Osteocyte (in vitro differentiated cells): ENCODE measurements at regions not wholly inside any gene's neighbourhood (a gene's known extent, or its start where the extent isn't known, plus 50 kb on each side); places are given as distances from the start of the nearest gene placed in this dataset.

Experiments used
- DNase-seq: peaks from one replicate; pipeline ENCODE4 v3.0.0; 2021; ENCODE audit warnings: mixed read lengths; ENCODE audit not compliant: unreplicated experiment; ENCODE audit errors: extremely low spot score
- H3K27ac Mint-ChIP-seq: one replicate; pipeline ENCODE4 v1.8.0; 2021; ENCODE audit warnings: mild to moderate bottlenecking, mixed read lengths; ENCODE audit not compliant: unreplicated experiment
- H3K27me3 Mint-ChIP-seq: one replicate; pipeline ENCODE4 v1.8.0; 2021; ENCODE audit warnings: mixed read lengths; ENCODE audit not compliant: unreplicated experiment
- H3K36me3 Mint-ChIP-seq: one replicate; pipeline ENCODE4 v1.8.0; 2021; ENCODE audit warnings: mixed read lengths; ENCODE audit not compliant: unreplicated experiment
- H3K4me1 Mint-ChIP-seq: one replicate; pipeline ENCODE4 v1.8.0; 2021; ENCODE audit warnings: mixed read lengths; ENCODE audit not compliant: unreplicated experiment
- H3K4me3 Mint-ChIP-seq: one replicate; pipeline ENCODE4 v1.8.0; 2021; ENCODE audit warnings: mild to moderate bottlenecking, moderate library complexity, mixed read lengths; ENCODE audit not compliant: unreplicated experiment
- H3K9me3 Mint-ChIP-seq: one replicate; pipeline ENCODE4 v1.8.0; 2021; ENCODE audit warnings: mixed read lengths; ENCODE audit not compliant: unreplicated experiment
- CTCF ChIP-seq: fragments of 200-600 bp; sonication (generic); IDR thresholded peaks from 2 replicates; pipeline ENCODE4 v1.5.0; 2021; ENCODE audit warnings: antibody characterized with exemption, mild to moderate bottlenecking, moderate library complexity

- no peak for TF ChIP-seq CTCF
- H3K36me3 Mint-ChIP-seq, result no peaks in the 10 kb centered on the region
- no peaks in the 10 kb centered on the region for H3K27me3 Mint-ChIP-seq
- no peak for DNase-seq
- no peaks in the 10 kb centered on the region for H3K4me1 Mint-ChIP-seq
- no peak overlapping the region for H3K4me3 Mint-ChIP-seq
- H3K27ac Mint-ChIP-seq, result no peak overlapping the region
- H3K9me3 Mint-ChIP-seq, result no peaks in the 10 kb centered on the region
Measured at GRCh38 chr6:117138425-117138824, 126.9 kb upstream of the VGLL2 start.

GRCh38 chr6:117138920-117139319 lies 126.4 kb upstream of the VGLL2 start:
- H3K27me3 Mint-ChIP-seq, result no peaks in the 10 kb centered on the region
- no peak overlapping the region for H3K4me3 Mint-ChIP-seq
- no peaks in the 10 kb centered on the region for H3K4me1 Mint-ChIP-seq
- no peaks in the 10 kb centered on the region for H3K9me3 Mint-ChIP-seq
- no peaks in the 10 kb centered on the region for H3K36me3 Mint-ChIP-seq
- no peak for TF ChIP-seq CTCF
- H3K27ac Mint-ChIP-seq, result no peak overlapping the region
- no peak for DNase-seq

- H3K27me3 Mint-ChIP-seq, result no peaks in the 10 kb centered on the region
- H3K27ac Mint-ChIP-seq, result no peak overlapping the region
- no peaks in the 10 kb centered on the region for H3K36me3 Mint-ChIP-seq
- no peak overlapping the region for H3K4me3 Mint-ChIP-seq
- no peak for TF ChIP-seq CTCF
- DNase-seq, result no peak
- no peaks in the 10 kb centered on the region for H3K4me1 Mint-ChIP-seq
- H3K9me3 Mint-ChIP-seq, result peaks cover 6% of the 10 kb centered on the region
Measured at GRCh38 chr6:117142142-117142541, 123.2 kb upstream of the VGLL2 start.

DNA sequence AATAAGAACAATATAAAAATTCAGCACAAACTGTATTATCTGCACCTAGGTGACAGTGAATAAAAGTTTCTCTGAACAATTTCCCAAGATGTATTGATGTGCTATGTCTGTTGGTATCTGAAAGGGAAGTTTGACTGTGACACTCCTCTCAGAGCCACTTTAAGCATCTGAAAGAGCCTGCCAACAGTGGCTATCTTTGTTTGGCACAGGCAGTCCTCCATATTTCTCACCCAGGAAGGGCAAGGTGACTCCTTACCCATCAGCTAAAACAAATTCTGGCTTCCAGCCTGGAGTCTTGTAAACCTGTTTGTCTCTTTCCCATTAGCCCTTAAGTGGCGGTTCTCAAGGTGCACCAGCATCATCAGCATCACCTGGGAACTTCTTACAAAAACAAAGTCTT lies 122.4 kb upstream of the VGLL2 start:
- Mint-ChIP-seq H3K36me3 (no peaks in the 10 kb centered on the region), H3K27me3 (no peaks in the 10 kb centered on the region), H3K4me1 (no peaks in the 10 kb centered on the region), H3K9me3 (peaks cover 6% of the 10 kb centered on the region), H3K4me3 (no peak overlapping the region), H3K27ac (no peak overlapping the region)
- DNase-seq, result no peak
- no peak for TF ChIP-seq CTCF

- Mint-ChIP-seq H3K27ac (no peak overlapping the region), H3K27me3 (no peaks in the 10 kb centered on the region), H3K4me1 (no peaks in the 10 kb centered on the region), H3K36me3 (no peaks in the 10 kb centered on the region), H3K9me3 (peaks cover 6% of the 10 kb centered on the region), H3K4me3 (no peak overlapping the region)
- no peak for DNase-seq
- TF ChIP-seq CTCF, result no peak
Measured at GRCh38 chr6:117143647-117144046, 121.7 kb upstream of the VGLL2 start.
